RWPE1 (cell line): ENCODE measurements at regions not wholly inside any gene's neighbourhood (a gene's known extent, or its start where the extent isn't known, plus 50 kb on each side); places are given as distances from the start of the nearest gene placed in this dataset.

Source experiments
- CTCF ChIA-PET: fragments of 350-600 bp; sonication (Branson Sonifier 250); formaldehyde crosslinking; extraction: SDS; loops from one replicate; lab custom pipeline; 2021; lab: Yijun Ruan, JAX
- POLR2A ChIA-PET: fragments of 400-600 bp; formaldehyde crosslinking; extraction: SDS; loops from one replicate; lab custom pipeline; 2020; ENCODE audit warnings: antibody characterized with exemption; ENCODE audit not compliant: low non-redundant PET; lab: Yijun Ruan, JAX
- DNase-seq: peaks from one replicate; pipeline ENCODE4 v3.0.0; 2012; ENCODE audit warnings: low spot score
- H3K27ac ChIP-seq: fragments of 450-650 bp; 2 replicates; pipeline ENCODE4 v1.5.1; 2017
- CTCF ChIP-seq: fragments of 450-650 bp; conservative IDR thresholded peaks from 2 replicates; pipeline ENCODE4 v1.5.1; 2017; ENCODE audit warnings: low read depth, mild to moderate bottlenecking

- H3K27ac ChIP-seq, result no peak overlapping the region
- TF ChIP-seq CTCF, result no peak
- DNase-seq, result peak; percentile 7
- ChIA-PET CTCF (no interaction called here), POLR2A (no interaction called here)
These were observed 538.2 kb downstream of the NYAP2 start for GRCh38 chr2:225937625-225938187.

GRCh38 chr2:225932811-225933413 lies 533.4 kb downstream of the NYAP2 start:
- ChIA-PET CTCF (no interaction called here), POLR2A (no interaction called here)
- H3K27ac ChIP-seq, result no peak overlapping the region
- DNase-seq, result no peak
- TF ChIP-seq CTCF, result no peak

DNA sequence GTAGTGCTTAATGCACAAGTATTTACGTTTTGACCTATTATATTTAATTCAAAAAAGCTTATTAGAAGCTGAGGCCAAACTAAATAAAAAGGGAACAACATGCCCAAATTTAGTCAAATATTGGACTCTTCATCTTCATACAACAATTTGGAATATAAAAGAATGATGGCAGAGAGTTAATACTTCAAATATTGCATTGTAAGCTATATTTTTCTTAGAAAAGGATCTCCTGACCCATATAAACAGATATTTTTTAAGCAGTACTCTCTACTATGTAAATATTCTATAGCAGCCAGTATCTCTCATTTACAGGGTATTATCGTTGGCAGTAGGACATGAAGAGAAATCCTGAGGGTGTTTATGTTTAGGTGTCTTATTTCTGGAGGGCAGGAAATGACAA lies 531.2 kb downstream of the NYAP2 start:
- POLR2A ChIA-PET, result no interaction called here
- no peak overlapping the region for H3K27ac ChIP-seq
- CTCF ChIA-PET, result no interaction called here
- TF ChIP-seq CTCF, result no peak
- DNase-seq, result no peak

- ChIA-PET CTCF (interaction anchor here (0.6 to 0.7 kb wide), 3 partner anchors 415 to 843 kb away, joined by 3 read pairs; no protein-coding TSS in a partner anchor), POLR2A (no interaction called here)
- no peak overlapping the region for H3K27ac ChIP-seq
- no peak for TF ChIP-seq CTCF
- no peak for DNase-seq
These were observed 521.2 kb downstream of the NYAP2 start for GRCh38 chr2:225920621-225921220.

- no peak for TF ChIP-seq CTCF
- ChIA-PET CTCF (no interaction called here), POLR2A (no interaction called here)
- DNase-seq, result no peak
- H3K27ac ChIP-seq, result no peak overlapping the region
These were observed 517.2 kb downstream of the NYAP2 start for GRCh38 chr2:225916692-225917091.

GRCh38 chr2:225911019-225911418 lies 511.5 kb downstream of the NYAP2 start:
- no peak overlapping the region for H3K27ac ChIP-seq
- no peak for TF ChIP-seq CTCF
- CTCF ChIA-PET, result no interaction called here
- DNase-seq, result no peak
- POLR2A ChIA-PET, result no interaction called here
